CD4-positive, alpha-beta T cell (primary cell): ENCODE measurements at regions not wholly inside any gene's neighbourhood (a gene's known extent, or its start where the extent isn't known, plus 50 kb on each side); places are given as distances from the start of the nearest gene placed in this dataset.

Source experiments
- ATAC-seq: fragments of 200-7000 bp; cut with Tn5 transposase; one replicate; pipeline ENCODE4 v1.10.0; 2022; ENCODE audit warnings: mild to moderate bottlenecking; ENCODE audit not compliant: poor library complexity
- CTCF ChIA-PET: fragments of 350-600 bp; sonication (Branson Sonifier 250); formaldehyde crosslinking; loops from one replicate; lab custom pipeline; 2021; ENCODE audit warnings: antibody characterized with exemption, inconsistent platforms; lab: Charles Lee
- POLR2A ChIA-PET: fragments of 350-600 bp; sonication (Branson Sonifier 250); formaldehyde crosslinking; loops from one replicate; lab custom pipeline; 2021; ENCODE audit warnings: antibody characterized with exemption, inconsistent platforms; lab: Charles Lee
- DNase-seq, 14 experiments: peaks; one replicate each; pipeline ENCODE4 v3.0.0-alpha.2; 2013 to 2020; ENCODE audit warnings: mixed read lengths in 2 of 14
- H3K27ac ChIP-seq, 2 donors: one replicate each; pipeline versions ENCODE4 v1.5.1 to v1.7.0; 2013; ENCODE audit warnings: low read length in 2 of 2, low read depth in 1 of 2, mild to moderate bottlenecking in 1 of 2
- H3K27me3 ChIP-seq, 2 experiments: 1 replicate in 1 of 2; 2 replicates in 1 of 2; pipeline versions ENCODE4 v1.6.1 to v1.7.0; 2013; ENCODE audit warnings: low read length in 2 of 2, control low read depth in 1 of 2, mild to moderate bottlenecking in 1 of 2, moderate library complexity in 1 of 2; ENCODE audit not compliant: insufficient read depth in 2 of 2, control insufficient read depth in 1 of 2
- H3K36me3 ChIP-seq: one replicate; pipeline ENCODE4 v1.6.1; 2013; ENCODE audit warnings: low read length, control low read depth; ENCODE audit not compliant: insufficient read depth
- H3K4me1 ChIP-seq: one replicate; pipeline ENCODE4 v1.6.1; 2013; ENCODE audit warnings: low read length, control low read depth; ENCODE audit not compliant: insufficient read depth
- H3K4me3 ChIP-seq: one replicate; pipeline ENCODE4 v1.5.1; 2013; ENCODE audit warnings: mild to moderate bottlenecking, low read length, moderate library complexity
- H3K9me3 ChIP-seq, 2 experiments: 1 replicate in 1 of 2; 2 replicates in 1 of 2; pipeline versions ENCODE4 v1.6.1 to v1.7.0; 2013; ENCODE audit warnings: low read length in 2 of 2, mild to moderate bottlenecking in 2 of 2, control low read depth in 1 of 2, moderate library complexity in 1 of 2; ENCODE audit not compliant: control insufficient read depth in 1 of 2, insufficient read depth in 1 of 2
- H3K27ac Mint-ChIP-seq: one replicate; pipeline ENCODE4 v1.8.0; 2020; ENCODE audit warnings: mixed read lengths
- H3K27me3 Mint-ChIP-seq: one replicate; pipeline ENCODE4 v1.8.0; 2021; ENCODE audit warnings: mixed read lengths
- H3K36me3 Mint-ChIP-seq: one replicate; pipeline ENCODE4 v1.8.0; 2021; ENCODE audit warnings: low read depth, mixed read lengths
- H3K4me1 Mint-ChIP-seq: one replicate; pipeline ENCODE4 v1.8.0; 2021; ENCODE audit warnings: low read depth, mixed read lengths
- H3K4me3 Mint-ChIP-seq: one replicate; pipeline ENCODE4 v1.8.0; 2020; ENCODE audit warnings: mild to moderate bottlenecking, mixed read lengths
- H3K9me3 Mint-ChIP-seq: one replicate; pipeline ENCODE4 v1.8.0; 2020; ENCODE audit warnings: mixed read lengths
- intact Hi-C, 2 experiments: fragments of 100-400 bp; cut with DNase I in 1 of 2; cut with micrococcal nuclease in 1 of 2; formaldehyde crosslinking; loops; one replicate each; pipeline versions ENCODE4 v1.15.1 to v1.9.0; 2023 to 2025; cut with DNase I, micrococcal nuclease
- TF ChIP-seq, protein P1 (sequence below): fragments of 200-600 bp; IDR thresholded peaks from one replicate; pipeline ENCODE4 v1.8.0; 2022; ENCODE audit warnings: antibody characterized with exemption, mild to moderate bottlenecking

GRCh38 chr5:167821669-167822068, 469.8 kb upstream of the WWC1 start:
- ChIA-PET POLR2A (no interaction called here), CTCF (no interaction called here)
- Mint-ChIP-seq H3K4me1 (no peaks in the 10 kb centered on the region), H3K27me3 (no peaks in the 10 kb centered on the region), H3K27ac (no peak overlapping the region), H3K36me3 (no peaks in the 10 kb centered on the region), H3K9me3 (no peaks in the 10 kb centered on the region), H3K4me3 (no peak overlapping the region)
- Histone ChIP-seq H3K27ac (no peak overlapping the region), H3K36me3 (no peaks in the 10 kb centered on the region), H3K4me3 (no peak overlapping the region), H3K4me1 (no peaks in the 10 kb centered on the region), H3K27me3 (no peaks in the 10 kb centered on the region), H3K9me3 (peaks cover 0 to 4% of the 10 kb centered on the region in 2 experiments)
- DNase-seq = no peak
- no peak for ATAC-seq
- TF ChIP-seq, protein P1, sequence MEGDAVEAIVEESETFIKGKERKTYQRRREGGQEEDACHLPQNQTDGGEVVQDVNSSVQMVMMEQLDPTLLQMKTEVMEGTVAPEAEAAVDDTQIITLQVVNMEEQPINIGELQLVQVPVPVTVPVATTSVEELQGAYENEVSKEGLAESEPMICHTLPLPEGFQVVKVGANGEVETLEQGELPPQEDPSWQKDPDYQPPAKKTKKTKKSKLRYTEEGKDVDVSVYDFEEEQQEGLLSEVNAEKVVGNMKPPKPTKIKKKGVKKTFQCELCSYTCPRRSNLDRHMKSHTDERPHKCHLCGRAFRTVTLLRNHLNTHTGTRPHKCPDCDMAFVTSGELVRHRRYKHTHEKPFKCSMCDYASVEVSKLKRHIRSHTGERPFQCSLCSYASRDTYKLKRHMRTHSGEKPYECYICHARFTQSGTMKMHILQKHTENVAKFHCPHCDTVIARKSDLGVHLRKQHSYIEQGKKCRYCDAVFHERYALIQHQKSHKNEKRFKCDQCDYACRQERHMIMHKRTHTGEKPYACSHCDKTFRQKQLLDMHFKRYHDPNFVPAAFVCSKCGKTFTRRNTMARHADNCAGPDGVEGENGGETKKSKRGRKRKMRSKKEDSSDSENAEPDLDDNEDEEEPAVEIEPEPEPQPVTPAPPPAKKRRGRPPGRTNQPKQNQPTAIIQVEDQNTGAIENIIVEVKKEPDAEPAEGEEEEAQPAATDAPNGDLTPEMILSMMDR = no peak
- intact Hi-C loops = no loop called here

DNA sequence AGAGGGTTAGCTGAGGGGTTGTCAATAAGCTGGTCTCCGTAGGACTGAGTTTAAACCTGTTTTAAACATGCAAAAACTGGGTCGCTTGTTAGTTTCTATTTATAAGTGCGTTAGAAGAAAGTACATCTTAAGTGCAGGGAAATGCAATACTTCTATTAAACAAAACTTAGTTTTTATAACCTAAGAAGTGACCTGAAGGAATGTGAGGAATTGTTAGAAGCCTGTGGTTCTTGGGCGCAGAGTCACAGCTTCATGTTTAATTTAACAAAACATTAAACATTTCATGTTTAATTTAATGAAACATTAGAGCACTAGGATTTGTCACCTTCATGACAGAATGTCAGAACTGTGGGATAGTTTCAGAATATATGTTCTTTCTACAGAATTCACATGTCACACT, 469.2 kb upstream of the WWC1 start:
- ATAC-seq (no peak), DNase-seq (no peak)
- no peak overlapping the region for H3K4me3 Mint-ChIP-seq
- Histone ChIP-seq H3K4me3 (no peak overlapping the region), H3K27me3 (no peaks in the 10 kb centered on the region), H3K27ac (no peak overlapping the region), H3K9me3 (peaks cover 0 to 4% of the 10 kb centered on the region in 2 experiments), H3K36me3 (no peaks in the 10 kb centered on the region), H3K4me1 (no peaks in the 10 kb centered on the region)
- TF ChIP-seq, protein P1 = no peak
- intact Hi-C loops = no loop called here
- no peak overlapping the region for H3K27ac Mint-ChIP-seq
- ChIA-PET CTCF (no interaction called here), POLR2A (no interaction called here)
- no peaks in the 10 kb centered on the region for H3K27me3 Mint-ChIP-seq
- H3K36me3 Mint-ChIP-seq = no peaks in the 10 kb centered on the region
- H3K9me3 Mint-ChIP-seq = no peaks in the 10 kb centered on the region
- H3K4me1 Mint-ChIP-seq = no peaks in the 10 kb centered on the region

- Mint-ChIP-seq H3K27me3 (no peaks in the 10 kb centered on the region), H3K4me3 (no peak overlapping the region), H3K4me1 (no peaks in the 10 kb centered on the region), H3K27ac (no peak overlapping the region), H3K9me3 (no peaks in the 10 kb centered on the region), H3K36me3 (no peaks in the 10 kb centered on the region)
- no peaks in the 10 kb centered on the region for H3K4me1 ChIP-seq
- H3K27me3 ChIP-seq = no peaks in the 10 kb centered on the region
- no peak overlapping the region for H3K27ac ChIP-seq
- CTCF ChIA-PET = no interaction called here
- DNase-seq = no peak
- no peak overlapping the region for H3K4me3 ChIP-seq
- ATAC-seq = no peak
- intact Hi-C loops = no loop called here
- TF ChIP-seq, protein P1 = no peak
- H3K36me3 ChIP-seq = no peaks in the 10 kb centered on the region
- POLR2A ChIA-PET = no interaction called here
- peaks cover 0 to 4% of the 10 kb centered on the region in 2 experiments for H3K9me3 ChIP-seq
Observed at GRCh38 chr5:167823405-167823804, 468.0 kb upstream of the WWC1 start.
